NB4 (cell line): ENCODE measurements at regions not wholly inside any gene's neighbourhood (a gene's known extent, or its start where the extent isn't known, plus 50 kb on each side); places are given as distances from the start of the nearest gene placed in this dataset.

Source experiments
- CTCF ChIP-seq: IDR thresholded peaks from one replicate; pipeline ENCODE4 v1.5.1; 2012; ENCODE audit warnings: low read depth, low read length
- MYC ChIP-seq: IDR thresholded peaks from 2 replicates; pipeline ENCODE4 v1.6.1; 2011; ENCODE audit warnings: low read depth, low read length
- POLR2A ChIP-seq: IDR thresholded peaks from 2 replicates; pipeline ENCODE4 v1.6.1; 2011; ENCODE audit warnings: mild to moderate bottlenecking; ENCODE audit not compliant: insufficient read length; ENCODE audit errors: extremely low read depth

GRCh38 chr1:38614861-38615260 lies 244.7 kb downstream of the RRAGC start:
- TF ChIP-seq CTCF = no peak
- no peak for TF ChIP-seq MYC
- no peak for TF ChIP-seq POLR2A
